ENCODE measurements at regions not wholly inside any gene's neighbourhood (a gene's known extent, or its start where the extent isn't known, plus 50 kb on each side); places are given as distances from the start of the nearest gene placed in this dataset.
"Not testable (repeated sequence)": the region's sequence is repeated elsewhere in the genome, so short reads cannot be mapped to it uniquely, and the experiment has no call there.

DNA sequence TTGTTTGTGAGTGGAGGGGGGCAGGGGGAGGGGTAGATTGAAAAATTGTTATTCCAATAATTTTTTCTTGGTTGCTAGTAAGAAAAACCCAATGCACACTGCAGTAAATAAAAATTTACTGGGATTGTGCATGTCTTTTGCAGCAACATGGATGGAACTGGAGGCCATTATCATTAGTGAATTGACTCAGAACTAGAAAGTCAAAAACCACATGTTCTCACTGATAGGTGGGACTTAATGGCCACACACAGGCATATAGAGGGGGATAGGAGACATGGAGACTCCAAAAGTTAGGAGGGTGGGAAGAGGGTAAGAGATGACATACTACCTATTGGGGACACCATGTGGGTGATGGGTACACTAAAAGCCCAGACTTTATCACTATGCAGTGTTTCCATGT is 67.2 kb downstream of the BUB3 start:
- DNase-seq (ENCODE audit: low read depth) = no peak
- in situ Hi-C loops (cut with HindIII; ENCODE audit: low sequenced_read_pairs) = no loop called here
- H3K4me3 ChIP-seq (ENCODE audit: low read depth, low read length) = no peak overlapping the region

DNA sequence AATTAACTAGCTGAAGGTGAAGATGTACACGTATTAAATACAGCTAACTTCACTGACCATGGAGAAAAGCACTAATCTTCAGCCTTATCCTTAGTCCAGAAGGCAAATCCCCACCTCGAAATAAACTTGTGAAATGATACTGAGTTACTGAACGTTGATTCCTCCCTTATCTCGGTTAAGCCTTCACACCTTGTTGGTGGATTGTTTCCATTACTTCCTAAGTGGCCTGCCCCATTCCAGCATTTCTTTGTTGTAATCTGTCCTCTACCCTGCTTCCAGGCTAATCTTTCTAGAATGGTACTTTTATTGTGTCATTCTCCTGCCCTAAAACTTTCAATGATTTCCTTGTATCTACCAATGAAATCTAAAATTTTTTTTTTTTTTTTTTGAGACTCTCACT is 68.6 kb downstream of the BUB3 start:
- TF ChIP-seq CTCF (IDR thresholded peaks at IDR 0.05; ENCODE audit: low read depth, low read length, missing control alignments) = no peak
- DNase-seq (ENCODE audit: low read depth) = no peak
- in situ Hi-C loops (cut with HindIII; ENCODE audit: low sequenced_read_pairs) = no loop called here
- no peak overlapping the region for H3K4me3 ChIP-seq (ENCODE audit: low read depth, low read length)

More for the DNA sequence above, 67.2 kb downstream of the BUB3 start:
- no peak for TF ChIP-seq CTCF (IDR thresholded peaks at IDR 0.05; ENCODE audit: low read depth, low read length, missing control alignments)

DNA sequence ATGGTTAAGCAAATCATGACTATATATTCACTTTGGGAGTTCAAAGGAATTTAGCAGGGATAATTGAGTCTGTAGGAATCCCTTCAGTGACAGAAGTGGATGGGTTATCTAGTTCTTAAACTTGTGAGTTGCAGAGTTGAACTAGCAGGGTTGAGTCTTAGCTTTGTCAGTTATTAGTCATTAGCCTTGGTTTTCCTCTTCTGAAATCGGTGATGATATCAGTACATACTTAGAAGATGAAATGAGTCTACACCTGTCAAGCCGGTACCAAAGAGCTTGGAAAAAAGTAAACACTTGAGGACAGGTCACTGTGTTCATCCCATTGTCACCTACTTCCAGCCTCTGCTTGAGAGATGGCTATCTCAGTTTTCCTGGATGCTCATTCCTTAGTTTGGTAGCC is 73.5 kb downstream of the BUB3 start:
- no peak overlapping the region for H3K4me3 ChIP-seq (ENCODE audit: low read depth, low read length)
- DNase-seq (ENCODE audit: low read depth) = no peak
- TF ChIP-seq CTCF (IDR thresholded peaks at IDR 0.05; ENCODE audit: low read depth, low read length, missing control alignments) = no peak
- in situ Hi-C loops (cut with HindIII; ENCODE audit: low sequenced_read_pairs) = no loop called here

DNA sequence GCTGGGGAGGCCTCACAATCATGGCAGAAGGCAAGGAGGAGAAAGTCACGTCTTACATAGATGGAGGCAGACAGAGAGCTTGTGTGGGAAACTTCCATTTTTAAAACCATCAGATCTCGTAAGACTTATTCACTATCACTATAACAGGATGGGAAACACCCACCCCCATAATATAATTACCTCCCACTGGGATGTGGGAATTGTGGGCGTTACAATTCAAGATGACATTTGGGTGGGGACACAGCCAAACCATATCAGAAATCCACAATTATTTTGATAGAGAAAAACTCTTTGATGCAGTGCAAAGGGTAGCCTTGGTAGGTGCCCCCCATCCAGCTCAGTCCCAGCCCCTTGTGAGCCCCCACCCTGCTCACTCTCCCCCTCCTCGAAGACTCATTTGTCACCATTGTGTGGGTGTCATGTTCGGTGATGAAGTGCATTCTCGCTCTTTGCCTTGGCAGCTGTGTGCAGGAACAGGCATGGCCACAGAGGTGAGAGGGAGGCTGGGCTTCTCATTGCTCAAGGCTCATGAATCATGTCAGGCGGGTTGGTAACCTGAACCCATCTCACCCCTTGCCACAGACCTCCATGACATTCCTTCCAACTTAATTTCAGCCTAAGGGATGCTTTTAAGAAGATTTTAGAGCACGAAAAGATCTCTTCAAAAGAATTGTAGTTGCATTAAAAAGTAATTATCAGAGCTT is 75.9 kb downstream of the BUB3 start:
- H3K4me3 ChIP-seq (ENCODE audit: low read depth, low read length) = no peak overlapping the region
- no peak for TF ChIP-seq CTCF (IDR thresholded peaks at IDR 0.05; ENCODE audit: low read depth, low read length, missing control alignments)
- DNase-seq (ENCODE audit: low read depth) = no peak
- in situ Hi-C loops (cut with HindIII; ENCODE audit: low sequenced_read_pairs) = no loop called here

DNA sequence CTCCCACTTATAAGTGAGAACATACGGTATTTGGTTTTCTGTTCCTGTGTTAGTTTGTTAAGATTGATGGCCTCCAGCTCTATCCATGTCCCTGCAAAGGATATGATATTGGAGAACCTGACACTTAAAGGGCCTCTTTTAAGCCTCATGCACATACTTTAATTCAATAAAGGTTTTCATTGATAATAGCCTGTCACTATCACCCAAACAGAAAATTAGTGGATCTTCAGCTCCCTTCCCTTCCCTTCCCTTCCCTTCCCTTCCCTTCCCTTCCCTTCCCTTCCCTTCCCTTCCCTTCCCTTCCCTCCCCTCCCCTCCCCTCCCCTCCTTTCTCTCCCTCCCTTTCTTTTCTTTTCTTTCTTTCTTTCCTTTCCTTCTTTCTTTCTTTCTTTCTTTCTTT is 78.7 kb downstream of the BUB3 start:
- in situ Hi-C loops (cut with HindIII; ENCODE audit: low sequenced_read_pairs); DNase-seq (ENCODE audit: low read depth); H3K4me3 ChIP-seq (ENCODE audit: low read depth, low read length): not testable (repeated sequence)

DNA sequence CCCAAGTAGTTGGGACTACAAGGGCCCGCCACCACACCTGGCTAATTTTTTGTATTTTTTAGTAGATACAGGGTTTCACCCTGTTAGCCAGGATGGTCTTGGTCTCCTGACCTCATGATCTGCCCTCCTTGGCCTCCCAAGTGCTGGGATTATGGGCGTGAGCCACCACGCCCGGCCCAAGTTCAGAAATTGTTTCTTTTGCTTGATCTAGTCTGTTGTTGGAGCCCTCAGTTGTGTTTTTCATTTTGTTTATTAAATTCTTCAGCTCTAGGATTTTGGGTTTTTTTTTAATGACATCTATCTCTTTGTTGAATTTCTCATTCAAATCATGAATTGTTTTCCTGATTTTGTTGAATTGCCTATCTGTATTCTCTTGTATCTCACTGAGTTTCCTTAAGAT is 80.8 kb downstream of the BUB3 start:
- in situ Hi-C loops (cut with HindIII; ENCODE audit: low sequenced_read_pairs); DNase-seq (ENCODE audit: low read depth); H3K4me3 ChIP-seq (ENCODE audit: low read depth, low read length): not testable (repeated sequence)

- in situ Hi-C loops (cut with HindIII; ENCODE audit: low sequenced_read_pairs) = no loop called here
- TF ChIP-seq CTCF (IDR thresholded peaks at IDR 0.05; ENCODE audit: low read depth, low read length, missing control alignments) = no peak
- H3K4me3 ChIP-seq (ENCODE audit: low read depth, low read length) = no peak overlapping the region
- no peak for DNase-seq (ENCODE audit: low read depth)
These were observed 81.9 kb downstream of the BUB3 start for GRCh38 chr10:123236126-123236525.

GRCh38 chr10:123240250-123240649 is 86.0 kb downstream of the BUB3 start:
- H3K4me3 ChIP-seq (ENCODE audit: low read depth, low read length) = no peak overlapping the region
- no peak for TF ChIP-seq CTCF (IDR thresholded peaks at IDR 0.05; ENCODE audit: low read depth, low read length, missing control alignments)
- in situ Hi-C loops (cut with HindIII; ENCODE audit: low sequenced_read_pairs) = no loop called here
- DNase-seq (ENCODE audit: low read depth) = no peak

Data from astrocyte of the cerebellum (primary cell).